ENCODE measurements at regions not wholly inside any gene's neighbourhood (a gene's known extent, or its start where the extent isn't known, plus 50 kb on each side); places are given as distances from the start of the nearest gene placed in this dataset.
"Not testable (repeated sequence)": the region's sequence is repeated elsewhere in the genome, so short reads cannot be mapped to it uniquely, and the experiment has no call there.

DNA sequence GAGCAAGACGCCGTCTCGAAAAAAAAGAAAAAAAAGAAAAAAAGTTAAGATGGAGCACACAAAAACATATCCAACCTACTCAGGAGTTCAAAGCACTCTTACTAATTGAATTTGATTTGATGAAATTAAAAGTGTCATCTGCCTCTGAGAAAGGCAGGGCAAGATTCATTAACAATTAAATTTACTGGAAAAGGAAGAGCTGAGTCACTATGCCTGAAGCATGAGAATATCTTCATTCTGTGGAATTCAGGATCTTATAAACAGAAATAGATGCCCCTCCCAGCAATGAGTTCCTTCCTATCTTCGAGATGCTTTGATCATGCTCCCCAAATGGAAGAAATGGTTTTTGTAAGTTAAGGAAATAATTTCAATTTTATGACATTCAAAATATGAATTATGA lies 61.0 kb upstream of the ST3GAL6 start:
- no peak for DNase-seq (ENCODE audit: low read depth)

DNA sequence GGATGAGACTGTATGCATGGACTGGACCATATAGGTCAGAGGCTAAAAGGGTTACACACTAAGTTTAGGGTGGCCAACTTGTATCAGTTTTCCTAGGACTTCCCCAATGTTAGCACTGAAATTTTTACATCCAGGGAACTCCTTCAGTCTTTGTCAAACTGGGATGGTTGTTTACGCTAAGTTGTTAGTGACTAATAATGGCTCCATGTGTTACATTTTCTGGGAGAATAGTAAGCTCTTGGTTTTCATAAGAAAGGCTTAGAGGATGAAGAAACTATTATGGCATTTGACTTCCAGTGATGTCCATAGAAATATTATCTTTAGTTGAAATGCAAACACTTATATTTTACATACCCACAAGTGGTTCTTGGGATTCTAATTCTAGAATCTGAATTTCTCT lies 57.9 kb upstream of the ST3GAL6 start:
- DNase-seq (ENCODE audit: low read depth), result no peak

DNA sequence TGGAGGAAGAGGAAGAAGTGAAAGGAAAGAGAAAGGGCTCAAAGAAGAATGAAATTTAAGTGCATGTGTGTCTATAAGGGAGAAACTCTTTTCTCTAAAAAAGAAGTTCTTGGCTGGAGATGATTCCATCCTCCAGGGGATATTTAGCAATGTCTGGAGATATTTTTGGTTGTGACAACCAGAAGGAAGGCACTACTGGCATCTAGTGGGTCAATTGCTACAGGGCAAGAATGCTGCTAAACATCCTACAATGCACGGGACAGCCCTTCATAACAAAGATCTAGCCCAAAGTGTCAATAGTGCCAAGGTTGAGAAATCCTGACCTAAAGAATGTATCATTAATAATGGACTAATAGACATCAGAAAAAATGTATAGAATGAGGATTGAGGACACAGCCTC lies 57.4 kb upstream of the ST3GAL6 start:
- no peak for DNase-seq (ENCODE audit: low read depth)

DNA sequence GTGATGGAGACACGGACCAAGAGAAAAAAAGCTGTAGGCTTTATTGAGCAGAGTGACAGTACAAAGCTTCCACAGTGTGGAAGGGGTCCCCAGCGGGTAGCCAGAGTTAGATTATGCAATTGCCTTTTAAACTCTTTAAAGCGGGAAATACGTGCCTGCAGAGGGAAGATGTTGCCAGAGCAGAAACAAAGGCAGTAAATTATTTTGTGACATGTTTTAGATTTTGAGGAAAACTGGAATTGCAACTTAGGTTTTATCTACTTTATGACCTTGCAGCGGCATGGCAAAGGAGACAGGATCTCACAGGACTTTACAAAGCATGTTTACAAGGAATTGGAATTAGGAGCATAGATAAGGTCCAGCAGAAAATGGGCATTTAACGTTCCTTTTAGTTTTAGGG lies 54.5 kb upstream of the ST3GAL6 start:
- DNase-seq (ENCODE audit: low read depth), result not testable (repeated sequence)

DNA sequence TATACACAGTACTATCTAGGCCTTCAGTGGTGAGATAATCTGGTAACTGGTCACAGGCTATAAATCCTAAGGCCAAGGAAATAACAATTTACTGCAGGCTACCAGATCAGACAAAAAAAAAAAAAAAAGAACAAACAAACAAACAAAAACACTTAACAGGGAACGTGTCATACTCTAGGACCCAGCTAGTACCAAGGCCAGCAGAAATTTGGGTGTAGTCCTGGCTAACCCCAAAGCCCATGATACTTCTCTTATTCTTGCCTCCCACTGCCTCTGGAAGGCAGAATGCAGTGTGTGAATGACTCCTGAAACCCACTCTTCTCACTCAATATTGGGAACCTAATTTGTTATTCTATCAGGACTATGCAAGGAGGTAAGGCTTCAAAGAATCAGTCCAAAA lies 53.7 kb upstream of the ST3GAL6 start:
- no peak for DNase-seq (ENCODE audit: low read depth)

DNA sequence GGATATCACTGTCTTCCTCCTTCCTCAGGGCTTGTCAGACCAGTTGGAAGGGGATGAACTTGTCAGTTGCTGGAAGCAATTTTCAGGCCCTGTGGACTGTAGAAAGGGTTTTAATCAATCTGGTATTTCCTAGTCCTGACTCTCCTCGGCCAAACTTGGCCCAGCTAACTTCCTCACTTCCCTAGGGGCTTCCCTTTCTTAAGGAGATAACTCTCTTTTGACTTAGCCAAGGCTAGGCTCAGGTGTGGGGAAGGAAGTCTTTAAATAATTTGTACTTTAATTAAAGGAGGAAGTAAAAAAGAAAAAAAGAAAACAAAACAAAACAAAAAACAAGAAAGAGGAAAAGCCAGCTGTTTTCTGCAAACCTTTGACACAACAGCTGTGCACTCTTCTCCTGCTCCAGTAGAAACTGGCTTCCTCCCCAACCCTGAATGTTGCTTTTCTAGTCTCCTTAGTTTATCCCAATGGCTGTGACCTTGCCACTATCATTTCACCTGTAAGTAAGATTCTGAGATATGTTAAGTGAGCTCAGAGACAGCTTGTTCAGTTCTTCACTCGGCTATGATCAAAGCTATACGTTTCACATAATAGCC lies 53.0 kb upstream of the ST3GAL6 start:
- DNase-seq (ENCODE audit: low read depth), result no peak

DNA sequence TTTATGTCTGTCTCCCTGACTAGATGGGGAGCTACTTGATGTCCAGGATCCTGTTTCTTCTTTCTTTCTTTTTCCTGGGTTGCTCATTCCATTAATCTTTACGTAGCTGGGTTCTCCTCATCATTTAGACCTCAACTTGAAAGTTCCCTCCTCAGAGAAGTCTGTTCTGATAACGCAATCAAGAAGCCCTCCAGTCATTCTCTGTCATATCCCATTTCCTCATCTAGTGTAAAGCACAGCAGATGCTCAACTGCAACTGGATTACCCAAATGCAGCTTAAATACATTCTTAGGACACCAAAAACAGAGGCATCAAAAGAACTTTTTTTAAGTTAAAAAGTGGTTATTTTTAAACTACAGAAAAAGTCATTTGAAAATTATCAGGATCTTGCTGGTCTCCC lies 51.7 kb upstream of the ST3GAL6 start:
- no peak for DNase-seq (ENCODE audit: low read depth)

DNA sequence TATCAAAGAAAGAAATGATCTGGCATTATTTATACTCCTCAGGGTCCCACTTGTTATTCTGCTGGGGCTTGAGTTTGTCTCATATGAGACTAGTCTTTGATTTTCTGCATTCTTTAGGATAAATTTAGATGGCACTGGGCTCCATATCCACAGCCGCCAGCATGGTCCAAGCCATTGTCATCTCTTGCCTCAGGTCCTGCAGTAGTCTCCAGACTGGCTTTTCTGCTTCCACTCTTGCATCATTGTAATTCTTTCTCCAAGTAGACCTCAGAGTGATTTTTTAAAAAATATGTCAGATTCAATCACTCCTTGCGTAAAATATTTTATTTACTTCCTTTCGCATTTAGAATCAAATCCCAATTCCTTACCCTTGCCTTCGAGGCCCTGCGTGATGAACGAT lies 50.4 kb upstream of the ST3GAL6 start:
- DNase-seq (ENCODE audit: low read depth), result no peak

DNA sequence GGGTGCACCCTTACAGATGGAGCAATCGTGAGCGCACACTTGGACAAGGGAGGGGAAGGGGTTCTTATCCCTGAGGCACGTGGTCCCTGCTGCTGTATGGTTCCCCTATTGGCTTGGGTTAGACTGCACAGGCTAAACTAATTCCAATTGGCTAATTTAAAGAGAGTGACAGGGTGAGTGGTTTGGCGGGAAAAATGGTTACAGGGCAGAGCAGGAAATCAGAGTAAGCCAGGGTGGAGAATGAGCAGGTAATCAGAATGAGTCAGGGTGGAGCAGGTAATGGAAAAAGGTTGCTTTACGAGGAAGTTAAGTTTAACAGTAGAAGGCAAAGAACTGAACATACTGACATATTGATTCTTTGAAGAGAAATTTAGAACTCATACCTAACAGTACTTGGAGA lies 49.8 kb upstream of the ST3GAL6 start:
- not testable (repeated sequence) for DNase-seq (ENCODE audit: low read depth)

All from fibroblast of the conjunctiva (primary cell).